GM19023 (cell line): ENCODE measurements at regions not wholly inside any gene's neighbourhood (a gene's known extent, or its start where the extent isn't known, plus 50 kb on each side); places are given as distances from the start of the nearest gene placed in this dataset.
"Not testable (repeated sequence)": the region's sequence is repeated elsewhere in the genome, so short reads cannot be mapped to it uniquely, and the experiment has no call there.

Source experiments
- ATAC-seq: cut with Tn5 transposase; IDR thresholded peaks from one replicate; pipeline ENCODE4 v1.9.1; 2021; ENCODE audit warnings: mild to moderate bottlenecking, moderate library complexity; ENCODE audit not compliant: unreplicated experiment

DNA sequence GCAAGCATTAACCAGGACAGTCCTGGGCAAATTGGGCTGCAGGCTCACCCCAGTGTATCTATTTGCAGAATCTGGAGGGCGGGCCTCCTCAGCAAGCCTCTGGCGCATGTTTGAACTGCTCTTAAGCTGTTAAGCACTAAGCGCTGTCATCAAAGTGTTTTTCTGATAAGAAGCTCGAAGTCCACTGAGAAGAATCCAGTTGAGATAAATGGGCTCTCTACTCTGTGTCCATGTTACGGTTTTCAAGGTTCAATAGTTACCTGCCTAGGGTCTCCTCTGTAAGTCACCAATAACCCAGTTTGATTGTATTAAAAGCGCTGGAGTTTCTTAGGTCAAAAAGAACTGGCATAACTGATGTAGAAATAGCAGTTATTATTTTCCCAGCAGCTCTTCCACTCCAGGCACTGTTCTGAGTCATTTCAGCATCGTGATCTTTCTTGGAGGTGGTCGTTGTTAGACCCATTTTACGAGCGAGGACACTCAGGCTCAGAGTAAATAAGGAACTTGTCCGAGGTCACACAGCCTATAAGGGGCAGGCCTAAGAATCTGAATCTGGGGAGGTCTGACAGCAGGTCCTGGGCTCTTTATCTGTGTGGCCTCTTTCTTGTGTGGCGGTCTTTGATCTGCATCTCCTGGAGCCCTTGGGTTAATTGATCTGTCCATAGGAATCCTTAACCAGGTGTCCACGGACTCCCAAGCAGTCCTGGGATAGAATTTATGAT is 207.4 kb upstream of the ZNF217 start:
- no peak for ATAC-seq

- ATAC-seq: no peak
Measured at GRCh38 chr20:53800418-53800817, 206.8 kb upstream of the ZNF217 start.

DNA sequence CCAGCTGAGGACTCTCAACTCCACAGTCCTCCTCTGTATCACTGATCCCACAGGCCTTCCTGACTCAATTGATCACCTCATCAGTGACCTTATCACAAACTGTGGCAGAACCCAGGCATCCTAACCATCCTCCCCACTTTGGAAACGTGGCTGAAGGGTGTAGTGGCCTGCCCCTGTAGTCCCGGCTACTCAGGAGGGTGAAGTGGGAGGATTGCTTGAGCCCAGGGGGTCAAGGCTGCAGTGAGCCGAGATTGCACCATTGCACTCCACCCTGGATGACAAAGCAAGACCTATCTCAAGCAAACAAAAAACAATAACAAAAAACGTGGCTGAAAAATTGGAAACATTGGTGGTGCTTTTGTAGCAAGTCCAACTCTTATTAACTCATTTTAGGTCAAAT is 203.4 kb upstream of the ZNF217 start:
- ATAC-seq: no peak

- no peak for ATAC-seq
Measured at GRCh38 chr20:53795170-53795569, 201.5 kb upstream of the ZNF217 start.

DNA sequence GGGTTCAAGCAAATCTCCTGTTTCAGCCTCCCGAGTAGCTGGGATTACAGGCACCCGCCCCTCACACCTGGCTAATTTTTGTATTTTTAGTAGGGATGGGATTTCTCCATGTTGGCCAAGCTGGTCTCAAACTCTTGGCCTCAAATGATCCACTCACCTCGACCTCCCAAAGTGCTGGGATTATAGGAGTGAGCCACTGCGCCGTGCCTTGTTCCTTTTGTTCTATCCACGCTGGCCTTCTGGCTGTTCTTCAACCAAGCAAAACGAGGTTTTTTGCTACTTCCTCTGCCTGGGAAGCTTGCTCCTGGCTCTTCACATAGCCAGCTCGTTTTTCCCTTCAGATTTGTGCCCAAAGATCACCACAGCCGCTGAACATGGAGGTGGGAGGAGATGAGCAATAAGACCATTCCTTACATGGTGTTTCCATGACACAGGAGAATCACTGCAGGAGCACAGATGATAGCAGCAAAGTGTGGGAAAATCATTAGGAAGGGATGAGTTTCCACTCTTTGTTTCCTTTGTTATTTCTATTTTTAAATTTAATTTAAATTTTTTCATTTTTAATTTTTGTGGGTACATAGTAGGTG is 201.0 kb upstream of the ZNF217 start:
- no peak for ATAC-seq

GRCh38 chr20:53793783-53794383 is 200.2 kb upstream of the ZNF217 start:
- ATAC-seq: no peak

GRCh38 chr20:53792946-53793536 is 199.4 kb upstream of the ZNF217 start:
- no peak for ATAC-seq

- no peak for ATAC-seq
Measured at GRCh38 chr20:53789989-53790675, 196.5 kb upstream of the ZNF217 start.

DNA sequence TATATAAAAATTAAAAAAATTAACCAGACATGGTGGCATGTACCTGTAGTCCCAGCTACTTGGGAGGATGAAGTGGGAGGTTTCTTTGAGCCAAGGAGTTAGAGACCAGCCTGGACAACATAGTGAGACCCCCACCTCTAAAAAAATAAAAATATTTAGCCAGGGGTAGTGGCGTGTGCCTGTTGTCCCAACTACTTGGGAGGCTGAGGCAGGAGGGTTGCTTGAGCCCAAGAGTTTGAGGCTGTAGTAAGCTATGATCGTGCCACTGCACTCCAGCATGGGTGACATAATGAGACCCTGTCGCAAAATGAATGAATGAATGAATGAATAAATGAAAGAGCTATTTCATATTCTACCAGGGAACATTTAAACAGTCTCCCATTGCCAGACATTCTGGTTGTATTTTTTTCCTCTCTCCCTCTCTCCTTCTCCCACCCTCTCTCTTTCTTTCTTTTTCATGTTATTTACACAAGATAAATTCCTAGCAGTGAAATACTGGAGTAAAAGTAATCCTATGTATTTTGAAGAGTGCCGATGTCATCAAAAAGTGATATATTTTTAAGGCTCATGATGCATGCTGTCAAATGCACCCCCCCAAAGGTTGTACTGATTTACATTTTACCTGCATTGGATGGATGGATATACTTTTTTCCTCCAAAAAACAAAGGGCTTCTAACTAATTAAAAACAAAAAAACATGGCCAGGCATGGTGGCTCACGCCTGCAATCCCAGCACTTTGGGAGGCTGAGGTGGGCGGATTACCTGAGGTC is 194.8 kb upstream of the ZNF217 start:
- ATAC-seq: no peak

- ATAC-seq: not testable (repeated sequence)
Measured at GRCh38 chr20:53787491-53787931, 193.9 kb upstream of the ZNF217 start.

DNA sequence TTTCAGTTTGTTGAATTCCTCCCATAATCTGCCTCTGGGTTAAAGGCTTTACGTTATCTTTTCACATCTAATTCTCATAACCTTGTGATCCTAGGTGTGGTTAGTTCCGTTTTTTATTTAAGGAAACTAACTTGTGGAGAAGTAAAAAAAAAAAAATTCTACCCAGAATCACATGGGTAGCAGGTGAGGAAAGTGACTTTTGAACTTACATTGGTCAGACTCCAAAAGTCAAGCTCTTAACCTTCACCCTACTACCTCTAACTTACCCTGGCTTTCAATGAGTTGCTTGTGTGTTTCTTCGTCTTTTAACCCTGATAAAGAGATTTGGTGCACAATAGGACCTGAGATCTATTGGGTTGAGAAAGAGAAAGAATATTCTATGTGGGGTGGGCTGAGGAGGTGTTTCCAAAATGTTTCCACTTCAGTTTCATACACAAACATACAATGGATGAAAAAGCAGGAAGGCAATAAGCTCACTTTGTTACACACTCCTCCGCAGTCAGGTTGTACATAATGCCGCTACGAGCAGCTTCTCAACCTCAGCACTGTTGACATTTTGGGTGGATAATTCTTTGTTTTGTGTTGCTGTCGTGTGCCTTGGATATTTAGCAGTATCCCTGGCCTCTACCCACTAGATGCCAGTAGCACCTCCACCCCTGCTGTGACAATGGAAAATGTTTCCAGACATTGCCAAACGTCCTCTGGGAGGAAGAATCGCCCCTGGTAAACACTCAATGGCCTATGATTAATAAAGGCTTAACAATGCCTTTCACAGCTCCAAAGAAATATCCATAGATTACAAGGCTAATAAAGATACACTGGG is 193.0 kb upstream of the ZNF217 start:
- no peak for ATAC-seq

DNA sequence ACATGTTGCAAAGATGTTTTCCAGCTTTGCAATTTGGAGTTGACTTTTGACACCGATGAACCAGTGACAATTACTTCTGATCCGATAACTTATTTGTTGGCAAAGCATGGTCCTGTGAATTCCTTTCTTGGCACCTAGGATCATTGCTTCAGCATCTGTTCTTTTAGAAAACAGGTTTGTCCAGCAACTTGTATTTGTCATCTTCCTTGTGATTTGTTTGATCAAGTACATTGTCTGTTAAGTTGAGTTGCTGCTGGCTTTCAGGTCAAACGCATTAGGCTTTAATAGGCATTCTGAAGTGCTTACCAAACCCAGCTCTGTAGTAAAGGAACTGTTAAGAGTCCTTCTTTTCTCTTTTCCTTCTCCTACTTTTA is 192.4 kb upstream of the ZNF217 start:
- no peak for ATAC-seq

- ATAC-seq: no peak
Measured at GRCh38 chr20:53785320-53785719, 191.7 kb upstream of the ZNF217 start.

DNA sequence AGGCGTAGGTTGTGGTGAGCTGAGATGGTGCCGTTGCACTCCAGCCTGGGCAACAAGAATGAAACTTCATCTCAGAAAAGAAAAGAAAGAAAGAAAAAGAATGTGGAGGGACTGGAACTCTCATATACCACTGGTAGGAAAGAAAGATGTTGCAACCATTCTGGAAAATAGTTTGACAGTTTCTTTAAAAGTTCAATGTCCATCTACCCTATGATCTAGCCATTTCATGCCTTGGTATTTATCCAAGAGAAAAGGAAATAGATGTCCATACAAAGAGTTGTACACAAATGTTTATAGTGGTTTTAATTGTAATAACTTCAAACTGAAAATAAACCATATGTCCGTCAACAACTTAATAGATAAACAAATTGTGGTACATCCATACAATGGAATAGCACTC is 190.1 kb upstream of the ZNF217 start:
- no peak for ATAC-seq

DNA sequence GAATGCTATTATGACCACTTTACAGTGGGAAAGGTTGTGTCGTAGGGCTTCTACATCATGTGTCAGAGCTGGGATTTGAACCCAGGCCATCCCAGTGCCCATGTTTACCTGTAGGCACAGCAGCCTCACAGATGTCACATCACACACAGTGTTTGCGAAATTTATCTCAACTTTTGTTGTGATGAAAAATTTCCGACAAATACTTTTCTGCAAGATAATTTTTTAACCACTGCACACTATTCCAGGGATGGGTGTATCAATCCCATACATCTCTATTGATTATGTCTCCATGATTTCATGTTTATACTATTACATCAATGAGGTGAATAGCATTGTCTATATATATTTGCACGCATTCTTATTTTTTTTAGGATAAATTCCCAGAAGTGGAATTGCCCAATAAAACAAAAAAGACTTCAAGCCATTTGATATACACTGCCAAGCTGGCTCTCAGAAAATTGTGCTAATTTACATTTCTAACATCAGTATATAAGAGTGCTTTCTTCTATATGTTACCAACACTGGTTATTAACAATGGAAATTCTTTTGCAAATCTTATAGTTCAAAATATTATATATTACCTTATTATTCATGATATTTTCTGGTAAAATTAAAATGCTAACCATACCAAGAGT is 189.1 kb upstream of the ZNF217 start:
- ATAC-seq: no peak

- ATAC-seq: no peak
Measured at GRCh38 chr20:53779822-53780221, 186.2 kb upstream of the ZNF217 start.

DNA sequence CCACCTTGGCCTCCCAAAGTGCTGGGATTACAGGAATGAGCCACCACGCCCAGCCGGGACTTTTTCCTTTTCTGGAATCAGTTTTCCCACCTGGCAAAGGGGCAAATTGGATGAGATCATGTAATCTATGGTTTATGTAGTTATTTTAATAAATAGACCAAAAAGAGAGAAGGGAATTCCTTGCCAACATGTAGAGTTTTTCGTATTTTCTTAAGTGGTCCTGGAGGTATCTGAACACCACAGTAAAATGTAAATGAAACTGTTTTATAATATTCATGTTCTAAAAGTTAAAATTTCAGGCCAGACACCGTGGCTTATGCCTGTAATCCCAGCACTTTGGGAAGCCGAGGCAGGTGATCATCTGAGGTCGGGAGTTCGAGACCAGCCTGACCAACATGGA is 185.1 kb upstream of the ZNF217 start:
- no peak for ATAC-seq

DNA sequence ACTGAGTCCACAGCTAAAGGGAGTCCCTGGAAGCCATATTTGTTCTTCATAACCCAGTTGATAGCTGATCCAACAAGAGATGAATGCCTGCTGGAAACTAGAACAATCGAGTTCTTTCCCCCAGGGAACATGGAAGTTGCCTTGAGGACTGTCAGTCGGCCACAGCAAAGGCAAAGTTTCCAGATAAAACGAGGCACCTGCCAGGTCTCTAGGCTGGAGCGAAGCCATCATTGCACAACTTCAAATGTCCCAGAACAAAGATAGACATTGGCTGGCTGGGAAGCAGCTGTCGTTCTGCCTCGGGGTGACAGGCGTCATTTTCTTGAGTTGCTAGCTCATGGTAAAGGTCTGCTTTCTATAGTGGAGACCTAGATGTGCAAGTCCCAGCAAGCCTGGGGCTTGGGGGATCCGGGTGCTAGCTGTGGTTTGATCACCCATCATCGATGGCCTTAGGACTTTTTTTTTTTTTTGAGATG is 184.4 kb upstream of the ZNF217 start:
- no peak for ATAC-seq

DNA sequence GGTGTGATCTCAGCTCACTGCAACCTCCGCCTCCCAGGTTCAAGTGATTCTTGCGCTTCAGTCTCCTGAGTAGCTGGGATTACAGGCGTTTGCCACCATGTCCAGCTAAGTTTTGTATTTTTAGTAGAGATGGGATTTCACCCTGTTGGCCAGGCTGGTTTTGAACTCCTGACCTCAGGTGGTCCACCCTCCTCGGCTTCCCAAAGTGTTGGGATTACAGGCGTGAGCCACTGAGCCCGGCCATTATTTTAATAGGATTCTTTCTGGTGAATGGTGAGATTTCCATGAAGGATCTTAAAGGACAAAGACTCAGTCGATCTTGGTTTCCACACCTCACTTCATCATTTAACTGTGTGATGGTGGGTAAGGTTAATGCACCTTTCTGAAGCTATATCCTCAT is 183.8 kb upstream of the ZNF217 start:
- ATAC-seq: not testable (repeated sequence)
